K562 (cell line): ENCODE measurements at regions not wholly inside any gene's neighbourhood (a gene's known extent, or its start where the extent isn't known, plus 50 kb on each side); places are given as distances from the start of the nearest gene placed in this dataset.

Source experiments
- FOS ChIP-seq: IDR thresholded peaks from 3 replicates; pipeline ENCODE4 v1.6.1; 2011; ENCODE audit not compliant: insufficient read length; ENCODE audit errors: extremely low read depth
- FOXJ2 ChIP-seq: fragments of 200-800 bp; sonication (Bioruptor generic); IDR thresholded peaks from 2 replicates; pipeline ENCODE4 v1.6.1; 2016; ENCODE audit warnings: missing genetic modification characterization, missing compliant biosample characterization
- HMBOX1 ChIP-seq: sonication (generic); IDR thresholded peaks from 2 replicates; pipeline ENCODE4 v1.6.1; 2016
- HNRNPH1 ChIP-seq: fragments of 200-400 bp; formaldehyde crosslinking; optimal IDR thresholded peaks from 2 replicates; pipeline ENCODE3; 2017; ENCODE audit warnings: low read depth, mild to moderate bottlenecking, low read length, moderate library complexity
- KAT7 ChIP-seq: sonication (generic); formaldehyde crosslinking; IDR thresholded peaks from 2 replicates; pipeline ENCODE4 v1.8.0; 2022; ENCODE audit warnings: missing genetic modification reagents, mild to moderate bottlenecking, borderline replicate concordance
- KDM2B ChIP-seq: fragments of 250-450 bp; sonication (Bioruptor Pico); IDR thresholded peaks from 2 replicates; pipeline ENCODE4 v1.8.0; 2021; ENCODE audit warnings: mild to moderate bottlenecking, moderate library complexity
- NELFE ChIP-seq: IDR thresholded peaks from 2 replicates; pipeline ENCODE4 v1.6.1; 2011; ENCODE audit warnings: mild to moderate bottlenecking; ENCODE audit not compliant: insufficient read depth, insufficient read length
- PTTG1 ChIP-seq: fragments of 450-650 bp; IDR thresholded peaks from 2 replicates; pipeline ENCODE4 v1.6.1; 2016; ENCODE audit warnings: low read depth, mild to moderate bottlenecking, missing genetic modification characterization, missing compliant biosample characterization
- RBM17 ChIP-seq: fragments of 200-400 bp; formaldehyde crosslinking; IDR thresholded peaks from 2 replicates; pipeline ENCODE4 v1.6.1; 2017; ENCODE audit warnings: low read depth, mild to moderate bottlenecking, low read length, borderline replicate concordance
- SMARCA4 ChIP-seq: fragments of 450-650 bp; IDR thresholded peaks from 2 replicates; pipeline ENCODE4 v1.6.1; 2016
- SNRNP70 ChIP-seq: fragments of 200-400 bp; formaldehyde crosslinking; optimal IDR thresholded peaks from 2 replicates; pipeline ENCODE3; 2017; ENCODE audit warnings: low read depth, low read length
- SRSF3 ChIP-seq: fragments of 200-400 bp; formaldehyde crosslinking; IDR thresholded peaks from 2 replicates; pipeline ENCODE4 v1.6.1; 2016; ENCODE audit warnings: mild to moderate bottlenecking, low read length, moderate library complexity; ENCODE audit not compliant: insufficient read depth
- TARDBP ChIP-seq: fragments of 450-650 bp; IDR thresholded peaks from 2 replicates; pipeline ENCODE4 v1.6.1; 2016
- THAP12 ChIP-seq: fragments of 250-450 bp; sonication (Bioruptor Pico); IDR thresholded peaks from 2 replicates; pipeline ENCODE4 v1.9.0; 2021; ENCODE audit warnings: mild to moderate bottlenecking, inconsistent platforms
- ZNF354B ChIP-seq: fragments of 250-450 bp; sonication (Bioruptor Pico); IDR thresholded peaks from 2 replicates; pipeline ENCODE4 v1.4.0; 2020
- ZSCAN32 ChIP-seq: fragments of 450-650 bp; formaldehyde crosslinking; IDR thresholded peaks from 2 replicates; pipeline ENCODE4 v1.4.0; 2020; ENCODE audit warnings: mild to moderate bottlenecking, moderate library complexity
- TF ChIP-seq, protein P1 (sequence below): sonication (generic); formaldehyde crosslinking; IDR thresholded peaks from 2 replicates; pipeline ENCODE4 v1.8.1; 2023; ENCODE audit warnings: missing genetic modification reagents, mild to moderate bottlenecking, borderline replicate concordance
- TF ChIP-seq, protein P2 (sequence below): fragments of 250-450 bp; sonication (Bioruptor Pico); IDR thresholded peaks from 2 replicates; pipeline ENCODE4 v1.4.0; 2020; ENCODE audit warnings: mild to moderate bottlenecking, moderate library complexity, borderline replicate concordance

DNA sequence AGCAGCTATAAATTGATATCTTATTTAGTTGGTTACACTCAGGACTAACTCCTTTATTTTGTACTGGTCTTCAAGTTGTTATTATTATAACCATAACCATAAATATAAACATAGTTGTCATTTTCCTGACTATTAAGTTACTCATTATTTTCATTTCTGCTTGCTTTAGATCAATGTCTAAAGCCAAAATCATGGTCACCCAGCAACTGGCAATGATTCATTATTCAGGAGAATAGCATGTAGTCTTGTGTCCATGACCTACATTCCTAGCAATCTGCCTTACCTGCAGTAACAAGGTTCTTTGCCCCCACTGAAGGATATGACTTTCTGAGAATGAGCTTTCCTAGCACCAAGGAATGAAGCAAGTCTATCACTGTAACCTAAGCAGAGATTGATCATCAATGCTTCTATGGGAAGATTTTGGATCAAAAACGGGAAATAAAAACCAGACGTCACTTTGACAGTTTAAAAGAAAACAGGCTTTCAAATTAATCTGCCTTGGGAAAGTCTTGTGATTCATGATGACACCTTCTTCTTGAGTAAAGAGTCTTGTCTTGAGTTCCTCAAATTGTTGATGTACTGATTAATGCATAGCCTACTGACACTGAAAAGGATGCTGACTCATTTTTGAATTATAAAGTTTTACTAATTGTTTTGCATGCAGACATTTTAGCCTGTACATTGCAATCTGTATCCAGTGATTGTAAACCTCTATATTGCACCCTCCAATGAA is 203.3 kb upstream of the IVNS1ABP start (continued):
- TF ChIP-seq, protein P1, sequence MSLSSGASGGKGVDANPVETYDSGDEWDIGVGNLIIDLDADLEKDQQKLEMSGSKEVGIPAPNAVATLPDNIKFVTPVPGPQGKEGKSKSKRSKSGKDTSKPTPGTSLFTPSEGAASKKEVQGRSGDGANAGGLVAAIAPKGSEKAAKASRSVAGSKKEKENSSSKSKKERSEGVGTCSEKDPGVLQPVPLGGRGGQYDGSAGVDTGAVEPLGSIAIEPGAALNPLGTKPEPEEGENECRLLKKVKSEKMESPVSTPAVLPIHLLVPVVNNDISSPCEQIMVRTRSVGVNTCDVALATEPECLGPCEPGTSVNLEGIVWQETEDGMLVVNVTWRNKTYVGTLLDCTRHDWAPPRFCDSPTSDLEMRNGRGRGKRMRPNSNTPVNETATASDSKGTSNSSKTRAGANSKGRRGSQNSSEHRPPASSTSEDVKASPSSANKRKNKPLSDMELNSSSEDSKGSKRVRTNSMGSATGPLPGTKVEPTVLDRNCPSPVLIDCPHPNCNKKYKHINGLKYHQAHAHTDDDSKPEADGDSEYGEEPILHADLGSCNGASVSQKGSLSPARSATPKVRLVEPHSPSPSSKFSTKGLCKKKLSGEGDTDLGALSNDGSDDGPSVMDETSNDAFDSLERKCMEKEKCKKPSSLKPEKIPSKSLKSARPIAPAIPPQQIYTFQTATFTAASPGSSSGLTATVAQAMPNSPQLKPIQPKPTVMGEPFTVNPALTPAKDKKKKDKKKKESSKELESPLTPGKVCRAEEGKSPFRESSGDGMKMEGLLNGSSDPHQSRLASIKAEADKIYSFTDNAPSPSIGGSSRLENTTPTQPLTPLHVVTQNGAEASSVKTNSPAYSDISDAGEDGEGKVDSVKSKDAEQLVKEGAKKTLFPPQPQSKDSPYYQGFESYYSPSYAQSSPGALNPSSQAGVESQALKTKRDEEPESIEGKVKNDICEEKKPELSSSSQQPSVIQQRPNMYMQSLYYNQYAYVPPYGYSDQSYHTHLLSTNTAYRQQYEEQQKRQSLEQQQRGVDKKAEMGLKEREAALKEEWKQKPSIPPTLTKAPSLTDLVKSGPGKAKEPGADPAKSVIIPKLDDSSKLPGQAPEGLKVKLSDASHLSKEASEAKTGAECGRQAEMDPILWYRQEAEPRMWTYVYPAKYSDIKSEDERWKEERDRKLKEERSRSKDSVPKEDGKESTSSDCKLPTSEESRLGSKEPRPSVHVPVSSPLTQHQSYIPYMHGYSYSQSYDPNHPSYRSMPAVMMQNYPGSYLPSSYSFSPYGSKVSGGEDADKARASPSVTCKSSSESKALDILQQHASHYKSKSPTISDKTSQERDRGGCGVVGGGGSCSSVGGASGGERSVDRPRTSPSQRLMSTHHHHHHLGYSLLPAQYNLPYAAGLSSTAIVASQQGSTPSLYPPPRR (CRISPR knock-in tag): no peak
- TF ChIP-seq PTTG1 (tag) (0 out of 2 replicates have a peak, but pooled peaks have one; percentile 20), TARDBP (no peak), KDM2B (CRISPR knock-in tag) (no peak), FOXJ2 (peak; percentile 65; the same call in 1 of the 2 replicates), SRSF3 (no peak), ZSCAN32 (no peak), RBM17 (no peak), SMARCA4 (no peak), THAP12 (CRISPR knock-in tag) (no peak), KAT7 (CRISPR knock-in tag) (no peak), FOS (no peak), NELFE (no peak), ZNF354B (CRISPR knock-in tag) (no peak), HNRNPH1 (no peak), SNRNP70 (no peak), HMBOX1 (no peak)
- TF ChIP-seq, protein P2, sequence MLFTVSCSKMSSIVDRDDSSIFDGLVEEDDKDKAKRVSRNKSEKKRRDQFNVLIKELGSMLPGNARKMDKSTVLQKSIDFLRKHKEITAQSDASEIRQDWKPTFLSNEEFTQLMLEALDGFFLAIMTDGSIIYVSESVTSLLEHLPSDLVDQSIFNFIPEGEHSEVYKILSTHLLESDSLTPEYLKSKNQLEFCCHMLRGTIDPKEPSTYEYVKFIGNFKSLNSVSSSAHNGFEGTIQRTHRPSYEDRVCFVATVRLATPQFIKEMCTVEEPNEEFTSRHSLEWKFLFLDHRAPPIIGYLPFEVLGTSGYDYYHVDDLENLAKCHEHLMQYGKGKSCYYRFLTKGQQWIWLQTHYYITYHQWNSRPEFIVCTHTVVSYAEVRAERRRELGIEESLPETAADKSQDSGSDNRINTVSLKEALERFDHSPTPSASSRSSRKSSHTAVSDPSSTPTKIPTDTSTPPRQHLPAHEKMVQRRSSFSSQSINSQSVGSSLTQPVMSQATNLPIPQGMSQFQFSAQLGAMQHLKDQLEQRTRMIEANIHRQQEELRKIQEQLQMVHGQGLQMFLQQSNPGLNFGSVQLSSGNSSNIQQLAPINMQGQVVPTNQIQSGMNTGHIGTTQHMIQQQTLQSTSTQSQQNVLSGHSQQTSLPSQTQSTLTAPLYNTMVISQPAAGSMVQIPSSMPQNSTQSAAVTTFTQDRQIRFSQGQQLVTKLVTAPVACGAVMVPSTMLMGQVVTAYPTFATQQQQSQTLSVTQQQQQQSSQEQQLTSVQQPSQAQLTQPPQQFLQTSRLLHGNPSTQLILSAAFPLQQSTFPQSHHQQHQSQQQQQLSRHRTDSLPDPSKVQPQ (CRISPR knock-in tag): no peak
